ENCODE measurements at regions not wholly inside any gene's neighbourhood (a gene's known extent, or its start where the extent isn't known, plus 50 kb on each side); places are given as distances from the start of the nearest gene placed in this dataset.

DNA sequence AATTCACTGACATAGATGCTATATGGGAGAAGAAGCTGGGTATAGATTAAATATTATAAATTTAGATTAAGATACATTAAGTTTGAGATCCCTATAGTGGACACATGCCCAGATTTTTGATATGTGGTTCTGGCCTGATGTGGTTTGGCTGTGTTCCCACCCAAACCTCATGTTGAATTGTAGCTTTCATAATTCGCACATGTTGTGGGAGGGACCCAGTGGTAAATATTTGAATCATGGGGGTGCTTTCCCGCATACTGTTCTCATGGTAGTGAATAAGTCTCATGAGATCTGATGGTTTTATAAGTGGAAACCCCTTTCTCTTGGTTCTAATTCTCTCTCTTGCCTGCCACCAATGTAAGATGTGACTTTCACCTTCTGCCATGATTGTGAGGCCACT is 189.4 kb upstream of the CD96 start:
- Histone ChIP-seq H3K9me3 (ENCODE audit: low read length) (peaks cover 9% of the 10 kb centered on the region), H2AFZ (ENCODE audit: low read length) (no peak overlapping the region), H4K20me1 (ENCODE audit: insufficient read depth, low read length) (no peaks in the 10 kb centered on the region), H3K4me2 (ENCODE audit: low read length) (no peak overlapping the region), H3K4me1 (ENCODE audit: insufficient read depth, low read length, poor library complexity, severe bottlenecking) (no peaks in the 10 kb centered on the region), H3K9me2 (ENCODE audit: insufficient read depth, low read length) (no peaks in the 10 kb centered on the region), H3K79me2 (ENCODE audit: insufficient read depth, low read depth, low read length) (no peaks in the 10 kb centered on the region), H3K27ac (ENCODE audit: low read depth, low read length, poor library complexity, severe bottlenecking) (no peak overlapping the region), H3K4me3 (ENCODE audit: low read depth, low read length, poor library complexity, severe bottlenecking) (no peak overlapping the region), H3K36me3 (ENCODE audit: insufficient read depth, low read length) (no peaks in the 10 kb centered on the region)
- CTCF ChIA-PET (ENCODE audit: unreplicated experiment), result no interaction called here
- BruUV-seq (replicated peaks), result no TSS peak
- POLR2A ChIA-PET, result no interaction called here
- TF ChIP-seq EZH2phosphoT487 (IDR thresholded peaks at IDR 0.05; ENCODE audit: borderline replicate concordance, low read depth, low read length), result no peak
- TF ChIP-seq, protein P1, sequence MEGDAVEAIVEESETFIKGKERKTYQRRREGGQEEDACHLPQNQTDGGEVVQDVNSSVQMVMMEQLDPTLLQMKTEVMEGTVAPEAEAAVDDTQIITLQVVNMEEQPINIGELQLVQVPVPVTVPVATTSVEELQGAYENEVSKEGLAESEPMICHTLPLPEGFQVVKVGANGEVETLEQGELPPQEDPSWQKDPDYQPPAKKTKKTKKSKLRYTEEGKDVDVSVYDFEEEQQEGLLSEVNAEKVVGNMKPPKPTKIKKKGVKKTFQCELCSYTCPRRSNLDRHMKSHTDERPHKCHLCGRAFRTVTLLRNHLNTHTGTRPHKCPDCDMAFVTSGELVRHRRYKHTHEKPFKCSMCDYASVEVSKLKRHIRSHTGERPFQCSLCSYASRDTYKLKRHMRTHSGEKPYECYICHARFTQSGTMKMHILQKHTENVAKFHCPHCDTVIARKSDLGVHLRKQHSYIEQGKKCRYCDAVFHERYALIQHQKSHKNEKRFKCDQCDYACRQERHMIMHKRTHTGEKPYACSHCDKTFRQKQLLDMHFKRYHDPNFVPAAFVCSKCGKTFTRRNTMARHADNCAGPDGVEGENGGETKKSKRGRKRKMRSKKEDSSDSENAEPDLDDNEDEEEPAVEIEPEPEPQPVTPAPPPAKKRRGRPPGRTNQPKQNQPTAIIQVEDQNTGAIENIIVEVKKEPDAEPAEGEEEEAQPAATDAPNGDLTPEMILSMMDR (conservative IDR thresholded peaks at IDR 0.05; ENCODE audit: low read length), result no peak
- no peak for DNase-seq (ENCODE audit: low spot score)
- intact Hi-C loops (cut with micrococcal nuclease; ENCODE audit: unreplicated experiment), result no loop called here

DNA sequence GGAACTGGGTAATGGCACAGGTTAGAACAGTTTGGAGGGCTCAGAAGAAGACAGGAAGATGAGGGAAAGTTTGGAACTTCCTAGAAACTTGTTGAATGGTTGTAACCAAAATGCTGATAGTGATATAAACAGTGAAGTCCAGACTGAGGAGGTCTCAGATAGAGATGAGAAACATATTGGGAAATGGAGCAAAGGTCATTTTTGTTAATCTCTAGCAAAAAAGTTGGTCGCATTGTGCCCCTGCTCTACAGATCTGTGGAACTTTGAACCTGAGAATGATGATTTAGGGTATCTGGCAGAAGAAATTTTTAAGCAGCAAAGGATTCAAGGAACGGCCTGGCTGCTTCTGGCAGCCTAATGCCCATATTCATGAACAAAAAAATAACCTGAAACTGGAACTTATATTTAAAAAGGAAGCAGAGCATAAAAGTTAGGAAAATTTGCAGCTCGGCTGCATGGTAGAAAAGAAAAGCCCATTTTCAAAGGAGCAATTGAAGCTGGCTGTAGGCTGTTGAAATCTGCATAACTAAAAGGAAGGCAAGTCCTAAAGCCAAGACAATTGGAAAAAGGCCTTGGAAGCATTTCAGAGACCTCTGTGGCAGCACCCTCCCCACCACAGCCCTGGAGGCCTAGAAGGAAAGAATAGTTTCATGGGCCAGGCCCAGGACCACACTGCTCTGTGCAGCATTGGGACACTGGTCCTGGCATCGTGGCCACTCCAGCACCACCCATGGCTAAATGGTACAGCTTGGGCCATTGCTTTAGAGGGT is 182.6 kb upstream of the CD96 start:
- Histone ChIP-seq H3K9me2 (ENCODE audit: insufficient read depth, low read length) (no peaks in the 10 kb centered on the region), H3K9me3 (ENCODE audit: low read length) (no peaks in the 10 kb centered on the region), H3K27ac (ENCODE audit: low read depth, low read length, poor library complexity, severe bottlenecking) (no peak overlapping the region), H3K4me3 (ENCODE audit: low read depth, low read length, poor library complexity, severe bottlenecking) (no peak overlapping the region), H3K4me2 (ENCODE audit: low read length) (no peak overlapping the region), H4K20me1 (ENCODE audit: insufficient read depth, low read length) (no peaks in the 10 kb centered on the region), H3K79me2 (ENCODE audit: insufficient read depth, low read depth, low read length) (no peaks in the 10 kb centered on the region), H2AFZ (ENCODE audit: low read length) (no peak overlapping the region), H3K4me1 (ENCODE audit: insufficient read depth, low read length, poor library complexity, severe bottlenecking) (no peaks in the 10 kb centered on the region), H3K36me3 (ENCODE audit: insufficient read depth, low read length) (no peaks in the 10 kb centered on the region)
- CTCF ChIA-PET (ENCODE audit: unreplicated experiment), result no interaction called here
- intact Hi-C loops (cut with micrococcal nuclease; ENCODE audit: unreplicated experiment), result no loop called here
- no TSS peak for BruUV-seq (replicated peaks)
- POLR2A ChIA-PET, result interaction anchor here (0.6 kb wide), 1 partner anchor 996 kb away, joined by 3 read pairs; no protein-coding TSS in a partner anchor
- DNase-seq (ENCODE audit: low spot score), result no peak
- TF ChIP-seq, protein P1 (conservative IDR thresholded peaks at IDR 0.05; ENCODE audit: low read length), result no peak
- TF ChIP-seq EZH2phosphoT487 (IDR thresholded peaks at IDR 0.05; ENCODE audit: borderline replicate concordance, low read depth, low read length), result no peak

DNA sequence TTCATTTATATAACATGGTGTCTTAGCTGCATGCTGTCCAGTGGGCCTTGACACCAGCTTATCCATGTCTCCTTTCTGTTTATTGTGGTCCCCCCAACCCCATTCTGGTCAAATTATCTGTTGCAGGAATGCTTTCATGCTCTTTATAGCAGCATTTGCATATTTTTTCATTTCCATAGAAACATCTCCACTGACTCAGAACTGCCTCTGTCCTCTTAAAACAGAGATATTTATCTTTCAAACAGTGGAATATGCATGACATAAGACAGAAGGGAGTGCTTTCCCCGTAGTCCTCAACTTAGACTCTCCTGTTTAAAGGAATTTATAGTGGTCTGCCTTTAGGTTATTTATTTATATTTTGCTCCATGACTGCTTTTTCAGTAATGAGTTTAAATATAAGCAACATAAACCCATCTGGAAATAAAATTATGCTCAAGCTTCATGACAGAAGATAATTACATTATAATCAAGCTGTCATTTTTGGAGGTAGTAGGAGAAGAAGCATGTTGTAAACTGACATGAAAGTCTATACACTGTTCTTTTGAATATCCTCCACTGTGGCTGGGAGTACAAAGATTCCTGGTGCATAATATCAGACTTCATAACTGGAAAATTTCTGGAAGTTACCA is 179.5 kb upstream of the CD96 start:
- ChIA-PET POLR2A (interaction anchor here (0.7 to 1.0 kb wide), 2 partner anchors 9 to 1741 kb away, joined by 3 read pairs; no protein-coding TSS in a partner anchor), CTCF (ENCODE audit: unreplicated experiment) (no interaction called here)
- Histone ChIP-seq H3K9me3 (ENCODE audit: low read length) (no peaks in the 10 kb centered on the region), H3K4me2 (ENCODE audit: low read length) (no peak overlapping the region), H3K36me3 (ENCODE audit: insufficient read depth, low read length) (no peaks in the 10 kb centered on the region), H3K4me1 (ENCODE audit: insufficient read depth, low read length, poor library complexity, severe bottlenecking) (no peaks in the 10 kb centered on the region), H3K79me2 (ENCODE audit: insufficient read depth, low read depth, low read length) (no peaks in the 10 kb centered on the region), H3K27ac (ENCODE audit: low read depth, low read length, poor library complexity, severe bottlenecking) (no peak overlapping the region), H3K9me2 (ENCODE audit: insufficient read depth, low read length) (no peaks in the 10 kb centered on the region), H3K4me3 (ENCODE audit: low read depth, low read length, poor library complexity, severe bottlenecking) (no peak overlapping the region), H2AFZ (ENCODE audit: low read length) (no peak overlapping the region), H4K20me1 (ENCODE audit: insufficient read depth, low read length) (no peaks in the 10 kb centered on the region)
- no TSS peak for BruUV-seq (replicated peaks)
- no peak for DNase-seq (ENCODE audit: low spot score)
- TF ChIP-seq, protein P1 (conservative IDR thresholded peaks at IDR 0.05; ENCODE audit: low read length), result no peak
- TF ChIP-seq EZH2phosphoT487 (IDR thresholded peaks at IDR 0.05; ENCODE audit: borderline replicate concordance, low read depth, low read length), result no peak
- intact Hi-C loops (cut with micrococcal nuclease; ENCODE audit: unreplicated experiment), result no loop called here
